H1 (cell line): ENCODE measurements at regions not wholly inside any gene's neighbourhood (a gene's known extent, or its start where the extent isn't known, plus 50 kb on each side); places are given as distances from the start of the nearest gene placed in this dataset.

Experiments used
- CTCF ChIA-PET: fragments of 300-600 bp; sonication (Branson Sonifier 250); formaldehyde crosslinking; loops from one replicate; lab custom pipeline; 2021; ENCODE audit not compliant: partially characterized antibody; lab: Charles Lee
- POLR2A ChIA-PET: fragments of 300-600 bp; sonication (Branson Sonifier 250); formaldehyde crosslinking; loops from one replicate; lab custom pipeline; 2021; ENCODE audit warnings: inconsistent platforms; ENCODE audit not compliant: partially characterized antibody; lab: Charles Lee
- DNase-seq, 2 experiments: peaks; one replicate each; pipeline versions ENCODE4 v3.0.0 to v3.0.0-alpha.2; 2010 to 2022; ENCODE audit warnings: low spot score in 2 of 2, low read depth in 1 of 2, mixed read lengths in 1 of 2
- FAIRE-seq: peaks from 2 replicates; lab custom pipeline; 2011; peaks lifted over from hg19 to GRCh38; lab: Jason Lieb, UNC
- H2AFZ ChIP-seq: 2 replicates; pipeline ENCODE4 v1.8.1; 2012; ENCODE audit warnings: low read length, inconsistent platforms
- H2AK5ac ChIP-seq: 2 replicates; pipeline ENCODE4 v1.6.1; 2013; ENCODE audit warnings: low read depth, low read length
- H2BK120ac ChIP-seq: replicated peaks from 2 replicates; pipeline ENCODE3; 2013; ENCODE audit warnings: low read depth, low read length, inconsistent platforms
- H2BK12ac ChIP-seq: 2 replicates; pipeline ENCODE4 v1.6.1; 2013; ENCODE audit warnings: low read depth, low read length
- H2BK15ac ChIP-seq: 2 replicates; pipeline ENCODE4 v1.6.1; 2013; ENCODE audit warnings: low read length
- H2BK20ac ChIP-seq: 2 replicates; pipeline ENCODE4 v1.6.1; 2013; ENCODE audit warnings: low read length
- H2BK5ac ChIP-seq: 2 replicates; pipeline ENCODE4 v1.6.1; 2013; ENCODE audit warnings: low read depth, low read length
- H3K14ac ChIP-seq: 2 replicates; pipeline ENCODE4 v1.6.1; 2013; ENCODE audit warnings: inconsistent platforms; ENCODE audit not compliant: insufficient read length
- H3K18ac ChIP-seq: 2 replicates; pipeline ENCODE4 v1.6.1; 2013; ENCODE audit warnings: low read length; ENCODE audit errors: extremely low read depth
- H3K23ac ChIP-seq: 2 replicates; pipeline ENCODE4 v1.6.1; 2013; ENCODE audit warnings: inconsistent platforms; ENCODE audit not compliant: insufficient read length
- H3K23me2 ChIP-seq: 2 replicates; pipeline ENCODE4 v1.6.1; 2013; ENCODE audit warnings: low read depth, low read length
- H3K27ac ChIP-seq: 2 replicates; pipeline ENCODE4 v1.6.1; 2011; ENCODE audit warnings: low read depth, low read length, inconsistent platforms
- H3K27me3 ChIP-seq, 4 experiments: replicated peaks in 1 of 4; 1 replicate in 1 of 4; 2 replicates in 3 of 4; pipeline versions ENCODE4 v1.6.1 to v1.8.1; 2011 to 2013; ENCODE audit warnings: low read length in 3 of 4, mild to moderate bottlenecking in 3 of 4, inconsistent platforms in 2 of 4, mixed read lengths in 2 of 4, moderate library complexity in 1 of 4; ENCODE audit not compliant: control insufficient read depth in 3 of 4, insufficient read depth in 3 of 4; ENCODE audit errors: extremely low read depth in 1 of 4
- H3K36me3 ChIP-seq, 4 experiments: 2 replicates each; pipeline versions ENCODE4 v1.6.1 to v1.8.1; 2011 to 2013; ENCODE audit warnings: mild to moderate bottlenecking in 4 of 4, low read length in 3 of 4, moderate library complexity in 2 of 4, control low read depth in 1 of 4, inconsistent platforms in 1 of 4; ENCODE audit not compliant: insufficient read depth in 4 of 4, control insufficient read depth in 2 of 4
- H3K4ac ChIP-seq: replicated peaks from 2 replicates; pipeline ENCODE3; 2013; ENCODE audit warnings: low read length, low read depth, mixed read lengths, inconsistent platforms; ENCODE audit not compliant: insufficient read length
- H3K4me1 ChIP-seq, 4 experiments: replicated peaks in 1 of 4; 1 replicate in 1 of 4; 2 replicates in 3 of 4; pipeline versions ENCODE4 v1.6.1 to v1.8.1; 2011 to 2013; ENCODE audit warnings: low read length in 3 of 4, inconsistent platforms in 2 of 4, mixed read lengths in 1 of 4; ENCODE audit not compliant: insufficient read depth in 4 of 4, control insufficient read depth in 3 of 4
- H3K4me2 ChIP-seq, 2 experiments: 2 replicates each; pipeline versions ENCODE4 v1.6.1 to v1.8.1; 2011 to 2013; ENCODE audit warnings: low read depth in 2 of 2, low read length in 2 of 2, control low read depth in 1 of 2, inconsistent platforms in 1 of 2, mild to moderate bottlenecking in 1 of 2; ENCODE audit not compliant: insufficient read depth in 1 of 2
- H3K4me3 ChIP-seq, 4 experiments: fragments of 200-600, 300-600 bp in 1 of 4; sonication (generic), shearing (Covaris generic), sonication (Bioruptor Twin) in 1 of 4; 2 replicates each; pipeline versions ENCODE4 v1.5.1 to v1.8.1; 2011 to 2016; ENCODE audit warnings: low read length in 4 of 4, low read depth in 3 of 4, control low read depth in 2 of 4, inconsistent platforms in 2 of 4, mild to moderate bottlenecking in 2 of 4, mixed read lengths in 1 of 4, moderate library complexity in 1 of 4; ENCODE audit not compliant: insufficient read depth in 2 of 4; ENCODE audit errors: extremely low read depth in 1 of 4
- H3K56ac ChIP-seq: replicated peaks from 2 replicates; pipeline ENCODE3; 2013; ENCODE audit warnings: low read depth, mild to moderate bottlenecking, mixed read lengths, low read length, inconsistent platforms; ENCODE audit not compliant: insufficient read length
- H3K79me1 ChIP-seq: 2 replicates; pipeline ENCODE4 v1.6.1; 2013; ENCODE audit warnings: low read depth, low read length, control low read depth
- H3K79me2 ChIP-seq, 2 experiments: 2 replicates each; pipeline versions ENCODE4 v1.6.1 to v1.8.1; 2012 to 2013; ENCODE audit warnings: low read length in 2 of 2, mild to moderate bottlenecking in 2 of 2, inconsistent platforms in 1 of 2; ENCODE audit not compliant: insufficient read depth in 2 of 2, control insufficient read depth in 1 of 2
- H3K9ac ChIP-seq, 4 experiments: replicated peaks in 1 of 4; 1 replicate in 1 of 4; 2 replicates in 3 of 4; pipeline versions ENCODE4 v1.6.1 to v1.8.1; 2011 to 2013; ENCODE audit warnings: low read depth in 3 of 4, low read length in 3 of 4, control low read depth in 2 of 4, mild to moderate bottlenecking in 2 of 4, moderate library complexity in 2 of 4, inconsistent platforms in 1 of 4; ENCODE audit errors: extremely low read depth in 1 of 4
- H3K9me3 ChIP-seq, 2 experiments: 2 replicates each; pipeline versions ENCODE4 v1.6.1 to v1.8.1; 2012 to 2013; ENCODE audit warnings: mild to moderate bottlenecking in 2 of 2, moderate library complexity in 2 of 2, control low read depth in 1 of 2, inconsistent platforms in 1 of 2, low read depth in 1 of 2, low read length in 1 of 2, mixed read lengths in 1 of 2; ENCODE audit not compliant: insufficient read depth in 2 of 2
- H4K20me1 ChIP-seq, 2 experiments: replicated peaks in 1 of 2; 2 replicates each; pipeline versions ENCODE3 to v1.8.1; 2011 to 2013; ENCODE audit warnings: inconsistent platforms in 2 of 2, low read length in 2 of 2, mild to moderate bottlenecking in 1 of 2; ENCODE audit not compliant: insufficient read depth in 2 of 2, control insufficient read depth in 1 of 2
- H4K5ac ChIP-seq: 2 replicates; pipeline ENCODE4 v1.6.1; 2013; ENCODE audit warnings: low read length, low read depth, mixed read lengths, inconsistent platforms; ENCODE audit not compliant: insufficient read length
- H4K8ac ChIP-seq: 2 replicates; pipeline ENCODE4 v1.8.0; 2013; ENCODE audit warnings: mild to moderate bottlenecking, moderate library complexity, low read length, inconsistent platforms; ENCODE audit not compliant: insufficient read depth; ENCODE audit errors: extremely low read depth
- H4K91ac ChIP-seq: replicated peaks from 2 replicates; pipeline ENCODE3; 2013; ENCODE audit warnings: low read length, mixed read lengths, inconsistent platforms; ENCODE audit not compliant: insufficient read length
- CHD2 ChIP-seq: IDR thresholded peaks from 2 replicates; pipeline ENCODE4 v1.6.1; 2012; ENCODE audit warnings: low read length, improper control_type of control experiment
- EGR1 ChIP-seq: IDR thresholded peaks from 2 replicates; pipeline ENCODE4 v1.6.1; 2011; ENCODE audit warnings: low read depth, low read length, borderline replicate concordance
- EP300 ChIP-seq, 2 experiments: IDR thresholded peaks; 1 replicate in 1 of 2; 2 replicates in 1 of 2; pipeline ENCODE4 v1.6.1; 2011 to 2012; ENCODE audit warnings: low read depth in 2 of 2, low read length in 2 of 2, mild to moderate bottlenecking in 2 of 2, borderline replicate concordance in 1 of 2, inconsistent platforms in 1 of 2, moderate library complexity in 1 of 2
- JUN ChIP-seq: IDR thresholded peaks from 2 replicates; pipeline ENCODE4 v1.6.1; 2011; ENCODE audit warnings: low read depth, mild to moderate bottlenecking, improper control_type of control experiment, low read length
- KDM4A ChIP-seq: IDR thresholded peaks from one replicate; pipeline ENCODE4 v1.7.1; 2012; ENCODE audit warnings: low read depth, mild to moderate bottlenecking, moderate library complexity, low read length, inconsistent platforms; ENCODE audit not compliant: severe bottlenecking
- NANOG ChIP-seq: IDR thresholded peaks from 2 replicates; pipeline ENCODE4 v1.6.1; 2011; ENCODE audit warnings: low read length, low read depth, mild to moderate bottlenecking, inconsistent platforms; ENCODE audit not compliant: insufficient read depth, poor library complexity, severe bottlenecking
- RBBP5 ChIP-seq: IDR thresholded peaks from 2 replicates; pipeline ENCODE4 v1.7.1; 2012; ENCODE audit warnings: low read depth, mild to moderate bottlenecking, inconsistent platforms, low read length, moderate library complexity, borderline replicate concordance
- RXRA ChIP-seq: IDR thresholded peaks from 2 replicates; pipeline ENCODE4 v1.6.1; 2011; ENCODE audit warnings: low read depth, mild to moderate bottlenecking, low read length, moderate library complexity; ENCODE audit not compliant: insufficient read depth
- SIRT6 ChIP-seq: IDR thresholded peaks from one replicate; pipeline ENCODE4 v1.7.1; 2012; ENCODE audit warnings: low read length, inconsistent platforms
- SP2 ChIP-seq: IDR thresholded peaks from 2 replicates; pipeline ENCODE4 v1.6.1; 2012; ENCODE audit warnings: mild to moderate bottlenecking, low read length, inconsistent platforms
- SRF ChIP-seq: IDR thresholded peaks from 2 replicates; pipeline ENCODE4 v1.6.1; 2011; ENCODE audit warnings: mild to moderate bottlenecking, low read depth, low read length, moderate library complexity
- TAF1 ChIP-seq: IDR thresholded peaks from 2 replicates; pipeline ENCODE4 v1.6.1; 2011; ENCODE audit warnings: mild to moderate bottlenecking, low read depth, low read length
- USF2 ChIP-seq: IDR thresholded peaks from 2 replicates; pipeline ENCODE4 v1.6.1; 2011; ENCODE audit warnings: low read length, improper control_type of control experiment
- WGBS, 2 experiments: shearing (Covaris generic) in 1 of 2; methylation state at CpG; one replicate each; pipeline versions ENCODE4 v1.1.6 to v1.1.7; 2013 to 2015; ENCODE audit warnings: low lambda C conversion rate in 2 of 2, mixed read lengths in 2 of 2, inconsistent platforms in 1 of 2, low coverage in 1 of 2, missing lambda C conversion rate in 1 of 2; ENCODE audit not compliant: insufficient replicate concordance in 2 of 2, insufficient coverage in 1 of 2, insufficient read length in 1 of 2; ENCODE audit errors: extremely low coverage in 1 of 2, missing lambda C conversion rate in 1 of 2; 5-methylcytosine and 5-hydroxymethylcytosine counted together
- TF ChIP-seq, protein P1 (sequence below): IDR thresholded peaks from 2 replicates; pipeline ENCODE4 v1.6.1; 2012; ENCODE audit warnings: inconsistent platforms

DNA sequence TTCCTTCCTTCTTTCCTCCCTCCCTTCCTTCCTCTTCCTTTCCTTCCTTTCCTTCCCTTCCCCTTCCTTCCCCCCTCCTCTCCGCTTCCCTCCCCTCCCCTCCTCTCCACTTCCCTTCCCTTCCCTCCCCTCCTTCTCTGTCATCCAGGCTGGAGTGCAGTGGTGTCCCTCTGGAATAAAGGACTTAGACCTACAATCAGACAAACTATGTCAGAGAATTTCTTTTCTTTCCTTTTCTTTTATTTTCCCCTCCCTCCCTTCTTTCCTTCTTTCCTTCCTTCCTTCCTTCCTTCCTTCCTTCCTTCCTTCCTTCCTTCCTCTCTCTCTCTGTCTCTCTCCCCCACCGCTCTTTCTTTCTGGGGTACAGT, 242.2 kb downstream of the GATA3 start:
- Histone ChIP-seq H3K14ac (no peak overlapping the region), H3K4me2 (peak overlapping the region; percentile 38 to 64), H3K36me3 (no peaks in the 10 kb centered on the region), H2BK20ac (no peak overlapping the region), H3K27ac (no peak overlapping the region), H3K79me1 (no peaks in the 10 kb centered on the region), H3K9ac (no peak overlapping the region), H3K4me1 (peaks cover 0 to 3% (median 0%) of the 10 kb centered on the region in 4 experiments; a peak in 3 of 7 replicates), H2BK5ac (no peak overlapping the region), H4K5ac (no peak overlapping the region), H2AFZ (peak overlapping the region; percentile 77), H2BK15ac (no peak overlapping the region), H3K23ac (no peak overlapping the region), H3K79me2 (no peaks in the 10 kb centered on the region), H3K4ac (no peak overlapping the region), H3K18ac (no peak overlapping the region), H3K27me3 (peaks cover 0 to 9% (median 5%) of the 10 kb centered on the region in 4 experiments; a peak in 5 of 7 replicates), H2AK5ac (no peak overlapping the region), H4K91ac (no peak overlapping the region), H3K4me3 (peak overlapping the region in 2 of 4 experiments; percentile 20 to 60; a peak in 3 of 8 replicates), H3K56ac (no peak overlapping the region), H4K20me1 (no peaks in the 10 kb centered on the region), H4K8ac (no peak overlapping the region), H2BK120ac (no peak overlapping the region), H2BK12ac (no peak overlapping the region), H3K23me2 (peaks cover 3% of the 10 kb centered on the region; the same call in 1 of the 2 replicates), H3K9me3 (no peaks in the 10 kb centered on the region)
- no peak for FAIRE-seq
- DNase-seq, result no peak
- CTCF ChIA-PET, result no interaction called here
- POLR2A ChIA-PET, result no interaction called here
- 83% methylated on average over 1 of the region's 2 CpGs; no CpG with 5 or more reads in 1 of the 2 experiments for WGBS, 2 experiments
- TF ChIP-seq SIRT6, result no peak
- TF ChIP-seq JUN, result no peak
- TF ChIP-seq EP300 (IDR thresholded peaks at IDR 0.05; ENCODE audit: borderline replicate concordance in 1 of 2, low read depth in 2 of 2, low read length in 2 of 2), result no peak
- no peak for TF ChIP-seq CHD2
- no peak for TF ChIP-seq USF2
- TF ChIP-seq, protein P1, sequence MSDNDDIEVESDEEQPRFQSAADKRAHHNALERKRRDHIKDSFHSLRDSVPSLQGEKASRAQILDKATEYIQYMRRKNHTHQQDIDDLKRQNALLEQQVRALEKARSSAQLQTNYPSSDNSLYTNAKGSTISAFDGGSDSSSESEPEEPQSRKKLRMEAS, result no peak
- no peak for TF ChIP-seq NANOG
- no peak for TF ChIP-seq SRF
- TF ChIP-seq KDM4A, result no peak
- no peak for TF ChIP-seq SP2
- TF ChIP-seq RBBP5, result no peak
- no peak for TF ChIP-seq TAF1
- no peak for TF ChIP-seq EGR1
- no peak for TF ChIP-seq RXRA
